HCT116 (cell line): ENCODE measurements at regions not wholly inside any gene's neighbourhood (a gene's known extent, or its start where the extent isn't known, plus 50 kb on each side); places are given as distances from the start of the nearest gene placed in this dataset.

Experiments used
- ATAC-seq: fragments of 200-7000 bp; cut with Tn5 transposase; 2 replicates; pipeline ENCODE4 v1.9.1; 2020; ENCODE audit warnings: mild to moderate bottlenecking, moderate library complexity
- BruUV-seq: library from RNA; stranded (reverse); fragments of 400-500 nt; replicated peaks from 2 replicates; lab custom pipeline; 2021; lab: Mats Ljungman, UMichigan
- CTCF ChIA-PET: fragments of 300-600 bp; sonication (Branson Sonifier 250); formaldehyde crosslinking; loops from one replicate; lab custom pipeline; 2021; ENCODE audit warnings: antibody characterized with exemption; lab: Charles Lee
- POLR2A ChIA-PET: fragments of 300-600, 350-600 bp; sonication (Branson Sonifier 250); formaldehyde crosslinking; loops from one replicate; lab custom pipeline; 2021; ENCODE audit warnings: antibody characterized with exemption; lab: Charles Lee
- RAD21 ChIA-PET, 2 experiments: fragments of 300-600 bp; sonication (Branson Sonifier 250); formaldehyde crosslinking; loops; one replicate each; lab custom pipeline; 2023; ENCODE audit warnings: low total read pairs in 2 of 2; ENCODE audit not compliant: uncharacterized antibody in 2 of 2, unreplicated experiment in 2 of 2, low non-redundant PET in 1 of 2; lab: Charles Lee
- DNase-seq: peaks from one replicate; pipeline ENCODE4 v3.0.0-alpha.2; 2010; ENCODE audit warnings: low read depth, low spot score
- H2AFZ ChIP-seq: fragments of 200-600 bp; shearing (Covaris generic), sonication (generic); 2 replicates; pipeline ENCODE4 v1.6.1; 2017; ENCODE audit warnings: low read depth, mixed run types, mixed read lengths, antibody characterized with exemption, low read length; ENCODE audit not compliant: poor library complexity, severe bottlenecking
- H3K27ac ChIP-seq: 2 replicates; pipeline ENCODE4 v1.5.1; 2012; ENCODE audit warnings: low read depth, low read length
- H3K27me3 ChIP-seq: fragments of 200-600 bp; sonication (generic); 2 replicates; pipeline ENCODE4 v1.6.1; 2016; ENCODE audit warnings: mixed run types, low read length, mixed read lengths; ENCODE audit not compliant: insufficient read depth
- H3K36me3 ChIP-seq, 2 experiments: fragments of 200-500 bp in 1 of 2; fragments of 200-600 bp in 1 of 2; sonication (Bioruptor generic) in 1 of 2; sonication (generic) in 1 of 2; 2 replicates each; pipeline versions ENCODE4 v1.5.1 to v1.6.1; 2014 to 2016; ENCODE audit warnings: low read length in 2 of 2, inconsistent platforms in 1 of 2, mixed read lengths in 1 of 2, mixed run types in 1 of 2; ENCODE audit not compliant: insufficient read depth in 2 of 2, control insufficient read depth in 1 of 2
- H3K4me1 ChIP-seq, 2 experiments: fragments of 200-600 bp in 1 of 2; sonication (generic) in 1 of 2; 2 replicates each; pipeline versions ENCODE4 v1.5.1 to v1.6.1; 2012 to 2017; ENCODE audit warnings: low read length in 2 of 2, inconsistent platforms in 1 of 2, mild to moderate bottlenecking in 1 of 2, mixed read lengths in 1 of 2, mixed run types in 1 of 2, moderate library complexity in 1 of 2; ENCODE audit not compliant: insufficient read depth in 2 of 2, control insufficient read depth in 1 of 2
- H3K4me2 ChIP-seq: fragments of 200-600 bp; sonication (generic); 2 replicates; pipeline ENCODE4 v1.6.1; 2017; ENCODE audit warnings: mixed run types, low read length, mixed read lengths
- H3K4me3 ChIP-seq, 2 experiments: fragments of 200-600 bp in 1 of 2; sonication (generic) in 1 of 2; replicated peaks in 1 of 2; 2 replicates each; pipeline ENCODE4 v1.5.1; 2011 to 2016; ENCODE audit warnings: low read length in 2 of 2, control low read depth in 1 of 2, low read depth in 1 of 2, mild to moderate bottlenecking in 1 of 2, mixed read lengths in 1 of 2, mixed run types in 1 of 2
- H3K79me2 ChIP-seq: fragments of 200-600 bp; sonication (generic); 2 replicates; pipeline ENCODE4 v1.6.1; 2017; ENCODE audit warnings: mild to moderate bottlenecking, mixed run types, low read length, moderate library complexity, mixed read lengths; ENCODE audit not compliant: insufficient read depth
- H3K9ac ChIP-seq: fragments of 200-600 bp; sonication (generic); 2 replicates; pipeline ENCODE4 v1.6.1; 2016; ENCODE audit warnings: low read length, mixed read lengths
- H3K9me2 ChIP-seq: fragments of 200-600 bp; sonication (generic), shearing (Covaris generic); 2 replicates; pipeline ENCODE4 v1.6.1; 2017; ENCODE audit warnings: mixed run types, mild to moderate bottlenecking, moderate library complexity; ENCODE audit not compliant: insufficient read depth
- H3K9me3 ChIP-seq, 2 experiments: fragments of 200-500 bp in 1 of 2; fragments of 200-600 bp in 1 of 2; sonication (Bioruptor generic) in 1 of 2; sonication (generic) in 1 of 2; 2 replicates each; pipeline ENCODE4 v1.6.1; 2014 to 2017; ENCODE audit warnings: low read length in 2 of 2, mixed read lengths in 2 of 2, inconsistent platforms in 1 of 2, low read depth in 1 of 2, mild to moderate bottlenecking in 1 of 2, mixed run types in 1 of 2, moderate library complexity in 1 of 2; ENCODE audit not compliant: control insufficient read depth in 1 of 2, insufficient read depth in 1 of 2
- H4K20me1 ChIP-seq: fragments of 200-600 bp; sonication (generic), shearing (Covaris generic); 2 replicates; pipeline ENCODE4 v1.6.1; 2017; ENCODE audit warnings: mixed run types, mild to moderate bottlenecking, moderate library complexity; ENCODE audit not compliant: insufficient read depth
- CBX3 ChIP-seq: IDR thresholded peaks from 2 replicates; pipeline ENCODE4 v1.6.1; 2012; ENCODE audit warnings: low read depth
- CEBPB ChIP-seq: IDR thresholded peaks from 2 replicates; pipeline ENCODE4 v1.6.1; 2012; ENCODE audit warnings: low read depth
- CTCF ChIP-seq, 3 experiments: fragments of 200-600 bp in 1 of 3; sonication (generic) in 1 of 3; IDR thresholded peaks in 2 of 3; conservative IDR thresholded peaks in 1 of 3; 2 replicates each; pipeline ENCODE4 v1.5.1; 2012 to 2017; ENCODE audit warnings: low read depth in 2 of 3, low read length in 2 of 3, antibody characterized with exemption in 1 of 3, borderline replicate concordance in 1 of 3, control low read depth in 1 of 3, mild to moderate bottlenecking in 1 of 3, mixed read lengths in 1 of 3, mixed run types in 1 of 3, moderate library complexity in 1 of 3; ENCODE audit not compliant: insufficient read depth in 1 of 3
- EGR1 ChIP-seq: IDR thresholded peaks from 2 replicates; pipeline ENCODE4 v1.6.1; 2012; ENCODE audit warnings: low read depth
- ELF1 ChIP-seq: IDR thresholded peaks from 2 replicates; pipeline ENCODE4 v1.6.1; 2012; ENCODE audit warnings: low read depth, borderline replicate concordance
- EZH2 ChIP-seq: fragments of 200-600 bp; sonication (generic); IDR thresholded peaks from 2 replicates; pipeline ENCODE4 v1.6.1; 2017; ENCODE audit warnings: antibody characterized with exemption, mixed run types
- EZH2phosphoT487 ChIP-seq: fragments of 200-600 bp; IDR thresholded peaks from 2 replicates; pipeline ENCODE4 v1.6.1; 2018; ENCODE audit warnings: antibody characterized with exemption, borderline replicate concordance
- FOSL1 ChIP-seq: IDR thresholded peaks from 2 replicates; pipeline ENCODE4 v1.6.1; 2012; ENCODE audit warnings: low read depth
- JUND ChIP-seq: IDR thresholded peaks from 2 replicates; pipeline ENCODE4 v1.6.1; 2012
- POLR2A ChIP-seq: IDR thresholded peaks from 2 replicates; pipeline ENCODE4 v1.7.0; 2011; ENCODE audit warnings: borderline replicate concordance; ENCODE audit not compliant: insufficient read depth, insufficient read length; ENCODE audit errors: extremely low read depth
- REST ChIP-seq: IDR thresholded peaks from 2 replicates; pipeline ENCODE4 v1.6.1; 2012; ENCODE audit warnings: low read depth
- SIN3A ChIP-seq: IDR thresholded peaks from 2 replicates; pipeline ENCODE4 v1.6.1; 2012; ENCODE audit warnings: low read depth
- SP1 ChIP-seq: IDR thresholded peaks from 2 replicates; pipeline ENCODE4 v1.6.1; 2012; ENCODE audit warnings: low read depth
- SRF ChIP-seq: IDR thresholded peaks from 2 replicates; pipeline ENCODE4 v1.6.1; 2012; ENCODE audit warnings: low read depth
- TCF7L2 ChIP-seq: IDR thresholded peaks from 2 replicates; pipeline ENCODE4 v1.7.0; 2011; ENCODE audit warnings: borderline replicate concordance, inconsistent platforms; ENCODE audit not compliant: insufficient read depth, insufficient read length; ENCODE audit errors: extremely low read depth
- ZFX ChIP-seq: fragments of 450-650 bp; IDR thresholded peaks from 2 replicates; pipeline ENCODE4 v1.6.1; 2017
- ZNF274 ChIP-seq: fragments of 200-500 bp; sonication (Bioruptor generic); IDR thresholded peaks from 2 replicates; pipeline ENCODE4 v1.6.1; 2014; ENCODE audit warnings: mild to moderate bottlenecking, low read depth, low read length, inconsistent platforms
- intact Hi-C: fragments of 100-400 bp; cut with micrococcal nuclease; formaldehyde crosslinking; loops from 2 replicates; pipeline ENCODE4 v1.10.0; 2022

- no TSS peak for BruUV-seq
- H3K27ac ChIP-seq: no peak overlapping the region
- H3K27me3 ChIP-seq: no peaks in the 10 kb centered on the region
- no peak for ATAC-seq
- ChIA-PET CTCF (no interaction called here), POLR2A (no interaction called here), RAD21 (no interaction called here)
- H3K4me2 ChIP-seq: no peak overlapping the region
- no peak for DNase-seq
- no peaks in the 10 kb centered on the region for H4K20me1 ChIP-seq
- no peaks in the 10 kb centered on the region for H3K79me2 ChIP-seq
- no peak overlapping the region for H3K4me3 ChIP-seq
- TF ChIP-seq CBX3 (no peak), TCF7L2 (no peak), EZH2phosphoT487 (no peak), FOSL1 (no peak), JUND (no peak), ZNF274 (no peak), EGR1 (no peak), SRF (no peak), EZH2 (no peak)
- 0 out of 2 replicates have a peak, but pooled peaks cover 4% of the 10 kb centered on the region for H3K9me2 ChIP-seq
- no peaks in the 10 kb centered on the region for H3K9me3 ChIP-seq
- no peak overlapping the region for H3K9ac ChIP-seq
- no peak overlapping the region for H2AFZ ChIP-seq
- no peaks in the 10 kb centered on the region for H3K36me3 ChIP-seq
- intact Hi-C loops: no loop called here
- H3K4me1 ChIP-seq: peaks cover 0 to 5% of the 10 kb centered on the region in 2 experiments; a peak in 2 of 4 replicates
These were observed 93.9 kb downstream of the DUSP6 start for GRCh38 chr12:89258240-89258969.

- no peaks in the 10 kb centered on the region for H4K20me1 ChIP-seq
- H3K36me3 ChIP-seq: no peaks in the 10 kb centered on the region
- intact Hi-C loops: no loop called here
- no peak overlapping the region for H3K9ac ChIP-seq
- POLR2A ChIA-PET: no interaction called here
- no peaks in the 10 kb centered on the region for H3K27me3 ChIP-seq
- H3K4me2 ChIP-seq: no peak overlapping the region
- H3K9me2 ChIP-seq: 0 out of 2 replicates have a peak, but pooled peaks cover 4% of the 10 kb centered on the region
- ATAC-seq: no peak
- no peak overlapping the region for H2AFZ ChIP-seq
- no peaks in the 10 kb centered on the region for H3K9me3 ChIP-seq
- no peaks in the 10 kb centered on the region for H3K79me2 ChIP-seq
- CTCF ChIA-PET: no interaction called here
- H3K4me1 ChIP-seq: peaks cover 4 to 11% of the 10 kb centered on the region in 2 experiments; a peak in 3 of 4 replicates
- H3K27ac ChIP-seq: no peak overlapping the region
- no peak for DNase-seq
- H3K4me3 ChIP-seq: no peak overlapping the region
- RAD21 ChIA-PET: no interaction called here
- no TSS peak for BruUV-seq
- TF ChIP-seq EZH2 (no peak), ZFX (no peak), ELF1 (no peak), FOSL1 (no peak), REST (no peak), CTCF (IDR thresholded peaks at IDR 0.05 in 2 of 3, conservative IDR thresholded peaks at IDR 0.05 in 1 of 3; ENCODE audit: borderline replicate concordance in 1 of 3, insufficient read depth in 1 of 3, low read depth in 2 of 3, low read length in 2 of 3) (no peak), SIN3A (no peak), POLR2A (no peak), CEBPB (no peak), EZH2phosphoT487 (no peak), SP1 (no peak)
These were observed 95.0 kb downstream of the DUSP6 start for GRCh38 chr12:89257340-89257739.
